ENCODE measurements at regions not wholly inside any gene's neighbourhood (a gene's known extent, or its start where the extent isn't known, plus 50 kb on each side); places are given as distances from the start of the nearest gene placed in this dataset.

DNA sequence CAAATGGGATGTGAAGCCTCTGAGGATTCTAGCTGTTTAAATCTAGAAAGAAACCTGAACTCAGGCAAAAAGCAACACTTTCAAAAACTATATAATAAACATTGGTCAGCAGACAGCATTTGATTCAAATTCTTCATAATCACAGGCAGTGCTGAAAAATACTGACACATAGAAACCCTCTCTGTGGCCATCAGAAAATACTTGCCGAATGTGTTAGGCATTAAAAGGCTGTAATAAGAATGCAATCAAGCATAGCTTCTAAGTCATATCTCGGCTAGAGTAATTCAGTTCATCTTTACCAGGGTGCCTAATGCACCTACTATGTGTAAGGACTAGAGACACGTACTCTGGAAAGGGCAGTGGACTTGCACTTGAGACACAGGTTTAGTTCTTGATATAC is 405.3 kb upstream of the SGCD start:
- TF ChIP-seq EP300 (IDR thresholded peaks at IDR 0.05) (no peak), HDAC2 (IDR thresholded peaks at IDR 0.05) (no peak), SMC3 (IDR thresholded peaks at IDR 0.05) (no peak), FOSL2 (IDR thresholded peaks at IDR 0.05) (no peak), FOSL2 (CRISPR knock-in tag; IDR thresholded peaks at IDR 0.05) (no peak), CBX8 (IDR thresholded peaks at IDR 0.05) (no peak), POLR2A (IDR thresholded peaks at IDR 0.05; ENCODE audit: low read length) (no peak), PHF8 (IDR thresholded peaks at IDR 0.05; ENCODE audit: borderline replicate concordance, low read depth) (no peak), RNF2 (IDR thresholded peaks at IDR 0.05; ENCODE audit: borderline replicate concordance, low read depth) (no peak), CBX2 (IDR thresholded peaks at IDR 0.05; ENCODE audit: borderline replicate concordance, low read depth) (no peak), ESRRA (IDR thresholded peaks at IDR 0.05; ENCODE audit: borderline replicate concordance, low read length) (no peak), JUN (IDR thresholded peaks at IDR 0.05) (no peak), KDM1A (IDR thresholded peaks at IDR 0.05; ENCODE audit: low read depth) (no peak)
- TF ChIP-seq, protein P1, sequence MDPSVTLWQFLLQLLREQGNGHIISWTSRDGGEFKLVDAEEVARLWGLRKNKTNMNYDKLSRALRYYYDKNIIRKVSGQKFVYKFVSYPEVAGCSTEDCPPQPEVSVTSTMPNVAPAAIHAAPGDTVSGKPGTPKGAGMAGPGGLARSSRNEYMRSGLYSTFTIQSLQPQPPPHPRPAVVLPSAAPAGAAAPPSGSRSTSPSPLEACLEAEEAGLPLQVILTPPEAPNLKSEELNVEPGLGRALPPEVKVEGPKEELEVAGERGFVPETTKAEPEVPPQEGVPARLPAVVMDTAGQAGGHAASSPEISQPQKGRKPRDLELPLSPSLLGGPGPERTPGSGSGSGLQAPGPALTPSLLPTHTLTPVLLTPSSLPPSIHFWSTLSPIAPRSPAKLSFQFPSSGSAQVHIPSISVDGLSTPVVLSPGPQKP (IDR thresholded peaks at IDR 0.05; ENCODE audit: low read depth, low read length), result no peak
- TF ChIP-seq, protein P2, sequence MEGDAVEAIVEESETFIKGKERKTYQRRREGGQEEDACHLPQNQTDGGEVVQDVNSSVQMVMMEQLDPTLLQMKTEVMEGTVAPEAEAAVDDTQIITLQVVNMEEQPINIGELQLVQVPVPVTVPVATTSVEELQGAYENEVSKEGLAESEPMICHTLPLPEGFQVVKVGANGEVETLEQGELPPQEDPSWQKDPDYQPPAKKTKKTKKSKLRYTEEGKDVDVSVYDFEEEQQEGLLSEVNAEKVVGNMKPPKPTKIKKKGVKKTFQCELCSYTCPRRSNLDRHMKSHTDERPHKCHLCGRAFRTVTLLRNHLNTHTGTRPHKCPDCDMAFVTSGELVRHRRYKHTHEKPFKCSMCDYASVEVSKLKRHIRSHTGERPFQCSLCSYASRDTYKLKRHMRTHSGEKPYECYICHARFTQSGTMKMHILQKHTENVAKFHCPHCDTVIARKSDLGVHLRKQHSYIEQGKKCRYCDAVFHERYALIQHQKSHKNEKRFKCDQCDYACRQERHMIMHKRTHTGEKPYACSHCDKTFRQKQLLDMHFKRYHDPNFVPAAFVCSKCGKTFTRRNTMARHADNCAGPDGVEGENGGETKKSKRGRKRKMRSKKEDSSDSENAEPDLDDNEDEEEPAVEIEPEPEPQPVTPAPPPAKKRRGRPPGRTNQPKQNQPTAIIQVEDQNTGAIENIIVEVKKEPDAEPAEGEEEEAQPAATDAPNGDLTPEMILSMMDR (IDR thresholded peaks at IDR 0.05), result no peak

All from A549 (cell line).